ENCODE measurements at regions not wholly inside any gene's neighbourhood (a gene's known extent, or its start where the extent isn't known, plus 50 kb on each side); places are given as distances from the start of the nearest gene placed in this dataset.

DNA sequence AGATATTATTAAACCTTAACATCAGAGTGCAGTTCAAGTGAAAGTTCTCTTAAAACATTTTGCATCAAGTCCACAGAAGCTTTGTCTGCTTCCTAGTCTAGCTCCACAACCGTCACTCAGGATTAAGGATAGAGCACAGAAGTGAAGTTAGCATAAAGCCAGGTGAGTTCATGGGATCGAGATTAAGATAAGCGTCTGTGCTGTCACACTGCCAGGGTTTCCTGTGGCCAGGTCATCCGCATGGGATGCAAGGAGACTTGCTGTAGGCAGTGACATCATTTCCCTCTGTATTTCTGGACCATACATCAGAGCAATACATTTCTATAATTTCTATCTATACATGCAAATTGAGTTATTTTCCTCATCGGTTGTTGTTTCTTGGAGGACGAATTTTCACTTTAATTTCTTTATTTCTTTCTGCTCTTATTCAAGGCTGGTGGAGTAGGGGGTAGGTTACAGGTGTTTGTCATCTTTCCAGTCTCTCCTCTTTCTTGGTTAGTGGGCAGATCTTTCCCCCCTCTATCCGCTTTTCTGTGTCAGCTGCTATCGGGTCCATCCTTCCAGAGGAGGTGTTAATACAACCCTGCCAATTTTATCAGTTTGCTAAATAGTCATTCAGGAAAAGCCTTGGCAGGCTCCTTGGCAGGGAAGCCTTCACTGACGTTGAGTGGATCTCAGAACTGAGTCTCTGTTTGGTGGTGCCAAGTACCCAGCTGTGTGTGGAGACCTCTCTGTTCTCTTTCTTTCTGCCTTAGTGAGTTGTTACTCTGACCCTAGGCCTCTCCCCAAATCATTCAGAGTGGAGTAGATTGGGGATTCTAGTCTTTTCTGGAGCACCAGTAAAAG is 307.6 kb upstream of the MAP3K7 start:
- Histone ChIP-seq H3K9me3 (ENCODE audit: control insufficient read depth, insufficient read depth, low read depth, low read length) (no peaks in the 10 kb centered on the region), H3K27ac (ENCODE audit: insufficient read depth, low read length) (no peak overlapping the region), H3K36me3 (ENCODE audit: control insufficient read depth, insufficient read depth, low read length) (no peaks in the 10 kb centered on the region), H3K4me2 (ENCODE audit: extremely low read depth, insufficient read depth, low read length) (no peak overlapping the region), H3K79me2 (ENCODE audit: control insufficient read depth, insufficient read depth, low read length) (no peaks in the 10 kb centered on the region), H3K4me1 (ENCODE audit: control insufficient read depth, extremely low read depth, insufficient read depth, low read length) (no peaks in the 10 kb centered on the region), H3K4me3 (replicated peaks in 1 of 4; ENCODE audit: control extremely low read depth in 1 of 4, insufficient read depth in 1 of 4, low read depth in 3 of 4, low read length in 4 of 4) (no peak overlapping the region), H3K9ac (ENCODE audit: insufficient read depth, low read length) (no peak overlapping the region), H4K20me1 (ENCODE audit: control insufficient read depth, extremely low read depth, insufficient read depth, low read length) (no peaks in the 10 kb centered on the region), H3K27me3 (ENCODE audit: control insufficient read depth, insufficient read depth, low read length) (no peaks in the 10 kb centered on the region), H2AFZ (ENCODE audit: low read length) (no peak overlapping the region)
- TF ChIP-seq EZH2 (IDR thresholded peaks at IDR 0.05; ENCODE audit: low read length, missing control alignments), result no peak
- TF ChIP-seq, protein P1, sequence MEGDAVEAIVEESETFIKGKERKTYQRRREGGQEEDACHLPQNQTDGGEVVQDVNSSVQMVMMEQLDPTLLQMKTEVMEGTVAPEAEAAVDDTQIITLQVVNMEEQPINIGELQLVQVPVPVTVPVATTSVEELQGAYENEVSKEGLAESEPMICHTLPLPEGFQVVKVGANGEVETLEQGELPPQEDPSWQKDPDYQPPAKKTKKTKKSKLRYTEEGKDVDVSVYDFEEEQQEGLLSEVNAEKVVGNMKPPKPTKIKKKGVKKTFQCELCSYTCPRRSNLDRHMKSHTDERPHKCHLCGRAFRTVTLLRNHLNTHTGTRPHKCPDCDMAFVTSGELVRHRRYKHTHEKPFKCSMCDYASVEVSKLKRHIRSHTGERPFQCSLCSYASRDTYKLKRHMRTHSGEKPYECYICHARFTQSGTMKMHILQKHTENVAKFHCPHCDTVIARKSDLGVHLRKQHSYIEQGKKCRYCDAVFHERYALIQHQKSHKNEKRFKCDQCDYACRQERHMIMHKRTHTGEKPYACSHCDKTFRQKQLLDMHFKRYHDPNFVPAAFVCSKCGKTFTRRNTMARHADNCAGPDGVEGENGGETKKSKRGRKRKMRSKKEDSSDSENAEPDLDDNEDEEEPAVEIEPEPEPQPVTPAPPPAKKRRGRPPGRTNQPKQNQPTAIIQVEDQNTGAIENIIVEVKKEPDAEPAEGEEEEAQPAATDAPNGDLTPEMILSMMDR (conservative IDR thresholded peaks at IDR 0.05 in 1 of 2, IDR thresholded peaks at IDR 0.05 in 1 of 2; ENCODE audit: low read depth in 1 of 2, low read length in 2 of 2), result no peak
- DNase-seq (ENCODE audit: low read depth in 2 of 2), result no peak

DNA sequence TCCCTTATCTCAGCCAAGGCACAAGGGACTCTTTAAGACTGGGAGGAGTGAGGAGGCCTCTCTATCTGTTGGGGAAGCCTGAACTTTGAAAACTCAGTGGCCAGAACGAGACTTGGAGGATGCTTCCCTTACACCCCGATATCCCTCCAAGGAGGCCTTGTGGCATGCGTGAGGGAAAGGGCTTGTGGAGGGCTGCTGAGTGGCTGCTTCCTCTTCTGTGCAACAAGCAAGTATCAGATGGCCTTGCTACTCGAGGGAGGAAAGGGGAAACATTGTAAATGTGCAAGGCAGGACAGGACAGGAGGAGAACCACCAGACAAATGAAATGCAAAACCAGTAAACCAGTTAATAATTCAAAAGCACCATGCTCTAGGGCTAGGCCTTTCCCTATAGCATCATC is 306.5 kb upstream of the MAP3K7 start:
- H3K4me1 ChIP-seq (ENCODE audit: control insufficient read depth, extremely low read depth, insufficient read depth, low read length), result no peaks in the 10 kb centered on the region
- no peak overlapping the region for H3K4me3 ChIP-seq (replicated peaks in 1 of 4; ENCODE audit: control extremely low read depth in 1 of 4, insufficient read depth in 1 of 4, low read depth in 3 of 4, low read length in 4 of 4)
- H3K27me3 ChIP-seq (ENCODE audit: control insufficient read depth, insufficient read depth, low read length), result no peaks in the 10 kb centered on the region
- no peak overlapping the region for H3K27ac ChIP-seq (ENCODE audit: insufficient read depth, low read length)
- H3K9ac ChIP-seq (ENCODE audit: insufficient read depth, low read length), result no peak overlapping the region
- H3K36me3 ChIP-seq (ENCODE audit: control insufficient read depth, insufficient read depth, low read length), result no peaks in the 10 kb centered on the region
- TF ChIP-seq EZH2 (IDR thresholded peaks at IDR 0.05; ENCODE audit: low read length, missing control alignments), result no peak
- TF ChIP-seq, protein P1 (conservative IDR thresholded peaks at IDR 0.05 in 1 of 2, IDR thresholded peaks at IDR 0.05 in 1 of 2; ENCODE audit: low read depth in 1 of 2, low read length in 2 of 2), result no peak
- DNase-seq (ENCODE audit: low read depth in 2 of 2), result no peak
- H3K79me2 ChIP-seq (ENCODE audit: control insufficient read depth, insufficient read depth, low read length), result no peaks in the 10 kb centered on the region
- no peak overlapping the region for H2AFZ ChIP-seq (ENCODE audit: low read length)
- H3K9me3 ChIP-seq (ENCODE audit: control insufficient read depth, insufficient read depth, low read depth, low read length), result no peaks in the 10 kb centered on the region
- no peak overlapping the region for H3K4me2 ChIP-seq (ENCODE audit: extremely low read depth, insufficient read depth, low read length)
- H4K20me1 ChIP-seq (ENCODE audit: control insufficient read depth, extremely low read depth, insufficient read depth, low read length), result no peaks in the 10 kb centered on the region

DNA sequence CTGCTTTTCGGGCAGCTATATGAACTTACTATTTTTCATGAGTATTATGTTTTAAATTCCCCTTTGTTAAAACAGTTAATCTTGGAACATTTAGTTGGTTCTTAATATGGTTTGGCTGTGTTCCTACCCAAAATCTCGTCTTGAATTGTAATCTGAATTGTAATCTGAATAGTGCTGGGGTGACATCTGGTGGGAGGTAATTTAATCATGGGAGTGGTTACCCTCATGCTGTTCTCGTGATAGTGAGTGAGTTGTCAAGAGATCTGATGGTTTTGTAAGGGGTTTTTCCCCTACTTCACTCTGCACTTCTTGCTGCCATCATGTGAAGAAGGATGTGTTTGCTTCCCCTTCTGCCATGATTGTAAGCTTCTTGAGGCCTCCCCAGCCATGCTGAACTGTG is 305.4 kb upstream of the MAP3K7 start:
- Histone ChIP-seq H3K9ac (ENCODE audit: insufficient read depth, low read length) (no peak overlapping the region), H3K4me2 (ENCODE audit: extremely low read depth, insufficient read depth, low read length) (no peak overlapping the region), H4K20me1 (ENCODE audit: control insufficient read depth, extremely low read depth, insufficient read depth, low read length) (no peaks in the 10 kb centered on the region), H3K27ac (ENCODE audit: insufficient read depth, low read length) (no peak overlapping the region), H3K4me3 (replicated peaks in 1 of 4; ENCODE audit: control extremely low read depth in 1 of 4, insufficient read depth in 1 of 4, low read depth in 3 of 4, low read length in 4 of 4) (no peak overlapping the region), H3K79me2 (ENCODE audit: control insufficient read depth, insufficient read depth, low read length) (no peaks in the 10 kb centered on the region), H3K27me3 (ENCODE audit: control insufficient read depth, insufficient read depth, low read length) (no peaks in the 10 kb centered on the region), H3K9me3 (ENCODE audit: control insufficient read depth, insufficient read depth, low read depth, low read length) (no peaks in the 10 kb centered on the region), H3K36me3 (ENCODE audit: control insufficient read depth, insufficient read depth, low read length) (no peaks in the 10 kb centered on the region), H3K4me1 (ENCODE audit: control insufficient read depth, extremely low read depth, insufficient read depth, low read length) (no peaks in the 10 kb centered on the region), H2AFZ (ENCODE audit: low read length) (no peak overlapping the region)
- DNase-seq (ENCODE audit: low read depth in 2 of 2), result no peak
- TF ChIP-seq, protein P1 (conservative IDR thresholded peaks at IDR 0.05 in 1 of 2, IDR thresholded peaks at IDR 0.05 in 1 of 2; ENCODE audit: low read depth in 1 of 2, low read length in 2 of 2), result no peak
- no peak for TF ChIP-seq EZH2 (IDR thresholded peaks at IDR 0.05; ENCODE audit: low read length, missing control alignments)

All from fibroblast of lung (primary cell).